AG10803 (cell line): ENCODE measurements at regions not wholly inside any gene's neighbourhood (a gene's known extent, or its start where the extent isn't known, plus 50 kb on each side); places are given as distances from the start of the nearest gene placed in this dataset.

Experiments used
- DNase-seq: peaks from one replicate; pipeline ENCODE4 v3.0.0; 2010; ENCODE audit warnings: low read depth
- H3K4me3 ChIP-seq: 2 replicates; pipeline ENCODE4 v1.5.1; 2011; ENCODE audit warnings: mild to moderate bottlenecking, low read length, control low read depth
- CTCF ChIP-seq: conservative IDR thresholded peaks from 2 replicates; pipeline ENCODE4 v1.5.1; 2011; ENCODE audit warnings: mild to moderate bottlenecking, low read length, control low read depth, inconsistent platforms

- DNase-seq, result peak; percentile 1
- no peak overlapping the region for H3K4me3 ChIP-seq
- no peak for TF ChIP-seq CTCF
Measured at GRCh38 chr7:121797657-121798452, 75.1 kb upstream of the PTPRZ1 start.

- no peak for DNase-seq
- no peak overlapping the region for H3K4me3 ChIP-seq
- TF ChIP-seq CTCF, result no peak
Measured at GRCh38 chr7:121796936-121797656, 75.9 kb upstream of the PTPRZ1 start.

- DNase-seq, result no peak
- TF ChIP-seq CTCF, result no peak
- H3K4me3 ChIP-seq, result no peak overlapping the region
Measured at GRCh38 chr7:121796381-121796780, 76.6 kb upstream of the PTPRZ1 start.

GRCh38 chr7:121795736-121796135, 77.2 kb upstream of the PTPRZ1 start:
- H3K4me3 ChIP-seq, result no peak overlapping the region
- no peak for TF ChIP-seq CTCF
- no peak for DNase-seq

GRCh38 chr7:121793716-121794115, 79.2 kb upstream of the PTPRZ1 start:
- TF ChIP-seq CTCF, result no peak
- DNase-seq, result no peak
- H3K4me3 ChIP-seq, result no peak overlapping the region

- H3K4me3 ChIP-seq, result no peak overlapping the region
- no peak for TF ChIP-seq CTCF
- DNase-seq, result no peak
Measured at GRCh38 chr7:121777672-121778071, 95.3 kb upstream of the PTPRZ1 start.

GRCh38 chr7:121774563-121774962, 98.4 kb upstream of the PTPRZ1 start:
- no peak for DNase-seq
- TF ChIP-seq CTCF, result no peak
- no peak overlapping the region for H3K4me3 ChIP-seq
